WERI-Rb-1 (cell line): ENCODE measurements at regions not wholly inside any gene's neighbourhood (a gene's known extent, or its start where the extent isn't known, plus 50 kb on each side); places are given as distances from the start of the nearest gene placed in this dataset.

Experiments used
- DNase-seq: peaks from one replicate; pipeline ENCODE4 v3.0.0-alpha.2; 2020
- H3K27ac ChIP-seq: fragments of 250-450 bp; sonication (Bioruptor Pico); 2 replicates; pipeline ENCODE4 v1.5.1; 2020; ENCODE audit warnings: mild to moderate bottlenecking, moderate library complexity
- H3K27me3 ChIP-seq: fragments of 250-450 bp; sonication (Bioruptor Pico); 2 replicates; pipeline ENCODE4 v1.5.1; 2021; ENCODE audit warnings: mild to moderate bottlenecking, low read depth, moderate library complexity; ENCODE audit not compliant: insufficient read depth, severe bottlenecking
- H3K36me3 ChIP-seq: fragments of 250-450 bp; sonication (Bioruptor Pico); 2 replicates; pipeline ENCODE4 v1.5.1; 2020; ENCODE audit warnings: mild to moderate bottlenecking, moderate library complexity
- H3K4me3 ChIP-seq: 2 replicates; pipeline ENCODE4 v1.5.1; 2011; ENCODE audit warnings: low read depth, mild to moderate bottlenecking, control low read depth, low read length
- H3K9me3 ChIP-seq: fragments of 250-450 bp; sonication (Bioruptor Pico); 2 replicates; pipeline ENCODE4 v1.5.1; 2021; ENCODE audit warnings: mild to moderate bottlenecking, moderate library complexity; ENCODE audit not compliant: severe bottlenecking
- TF ChIP-seq, protein P1 (sequence below): IDR thresholded peaks from 2 replicates; pipeline ENCODE4 v1.5.1; 2011; ENCODE audit warnings: low read depth, mild to moderate bottlenecking, control low read depth, inconsistent platforms, low read length

DNA sequence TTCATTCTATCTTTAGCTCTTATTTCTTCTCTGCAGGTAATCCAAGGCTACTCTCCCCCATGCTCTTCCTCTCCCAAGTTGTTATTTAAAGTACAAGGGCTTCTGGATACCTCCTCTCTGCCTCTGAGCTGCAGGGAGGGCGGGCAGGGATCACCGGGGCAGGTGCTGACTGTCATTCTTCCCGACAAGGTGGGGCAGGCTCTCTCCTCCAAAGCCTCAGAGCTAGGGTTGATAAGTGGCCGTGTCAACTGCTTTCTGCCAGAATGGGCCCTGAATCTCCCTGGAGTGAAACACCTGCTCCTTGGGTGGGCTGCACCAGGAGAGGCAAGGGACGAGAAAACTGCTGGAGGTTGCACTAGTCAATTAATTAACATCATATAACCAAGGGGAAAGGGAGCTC lies 250.3 kb downstream of the SLC4A3 start:
- no peak for DNase-seq
- Histone ChIP-seq H3K9me3 (no peaks in the 10 kb centered on the region), H3K27ac (no peak overlapping the region), H3K4me3 (no peak overlapping the region), H3K27me3 (no peaks in the 10 kb centered on the region), H3K36me3 (no peaks in the 10 kb centered on the region)
- TF ChIP-seq, protein P1, sequence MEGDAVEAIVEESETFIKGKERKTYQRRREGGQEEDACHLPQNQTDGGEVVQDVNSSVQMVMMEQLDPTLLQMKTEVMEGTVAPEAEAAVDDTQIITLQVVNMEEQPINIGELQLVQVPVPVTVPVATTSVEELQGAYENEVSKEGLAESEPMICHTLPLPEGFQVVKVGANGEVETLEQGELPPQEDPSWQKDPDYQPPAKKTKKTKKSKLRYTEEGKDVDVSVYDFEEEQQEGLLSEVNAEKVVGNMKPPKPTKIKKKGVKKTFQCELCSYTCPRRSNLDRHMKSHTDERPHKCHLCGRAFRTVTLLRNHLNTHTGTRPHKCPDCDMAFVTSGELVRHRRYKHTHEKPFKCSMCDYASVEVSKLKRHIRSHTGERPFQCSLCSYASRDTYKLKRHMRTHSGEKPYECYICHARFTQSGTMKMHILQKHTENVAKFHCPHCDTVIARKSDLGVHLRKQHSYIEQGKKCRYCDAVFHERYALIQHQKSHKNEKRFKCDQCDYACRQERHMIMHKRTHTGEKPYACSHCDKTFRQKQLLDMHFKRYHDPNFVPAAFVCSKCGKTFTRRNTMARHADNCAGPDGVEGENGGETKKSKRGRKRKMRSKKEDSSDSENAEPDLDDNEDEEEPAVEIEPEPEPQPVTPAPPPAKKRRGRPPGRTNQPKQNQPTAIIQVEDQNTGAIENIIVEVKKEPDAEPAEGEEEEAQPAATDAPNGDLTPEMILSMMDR = no peak

DNA sequence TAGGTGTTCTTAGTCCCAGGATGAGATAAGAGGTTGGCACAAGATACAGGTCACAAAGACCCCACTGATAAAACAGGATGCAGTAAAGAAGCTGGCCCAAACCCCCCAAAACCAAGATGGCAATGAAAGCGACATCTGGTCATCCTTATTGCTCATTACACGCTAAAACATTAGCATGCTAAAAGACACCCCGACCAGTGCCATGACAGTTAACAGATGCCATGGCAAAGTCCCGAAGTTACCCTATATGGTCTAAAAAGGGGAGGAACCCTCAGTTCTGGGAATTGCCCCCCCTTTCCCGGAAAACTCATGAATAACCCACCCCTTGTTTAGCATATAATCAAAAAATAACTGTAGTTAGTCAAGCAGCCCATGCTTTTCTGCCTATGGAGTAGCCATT lies 251.1 kb downstream of the SLC4A3 start:
- Histone ChIP-seq H3K9me3 (no peaks in the 10 kb centered on the region), H3K27ac (no peak overlapping the region), H3K36me3 (no peaks in the 10 kb centered on the region), H3K4me3 (no peak overlapping the region), H3K27me3 (no peaks in the 10 kb centered on the region)
- no peak for DNase-seq
- TF ChIP-seq, protein P1 = no peak

DNA sequence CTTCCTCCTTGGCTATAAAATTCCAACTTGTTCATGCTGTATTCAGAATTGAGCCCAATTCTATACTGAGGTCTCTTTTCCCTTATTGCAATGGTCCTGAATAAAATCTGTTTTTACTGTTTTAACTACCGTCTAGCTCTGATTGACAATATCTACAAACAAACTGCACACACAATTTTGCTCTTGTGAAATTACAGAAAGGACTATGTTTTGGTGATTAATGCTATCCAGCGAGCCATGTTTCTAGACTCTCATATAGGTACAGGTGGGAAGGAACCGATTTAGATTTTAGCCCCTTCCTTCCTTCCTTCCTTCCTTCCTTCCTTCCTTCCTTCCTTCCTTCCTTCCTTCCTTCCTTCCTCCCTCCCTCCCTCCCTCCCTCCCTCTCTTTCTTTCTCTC lies 254.4 kb downstream of the SLC4A3 start:
- Histone ChIP-seq H3K27ac (no peak overlapping the region), H3K36me3 (no peaks in the 10 kb centered on the region), H3K27me3 (no peaks in the 10 kb centered on the region), H3K4me3 (no peak overlapping the region), H3K9me3 (no peaks in the 10 kb centered on the region)
- TF ChIP-seq, protein P1 = no peak
- no peak for DNase-seq

DNA sequence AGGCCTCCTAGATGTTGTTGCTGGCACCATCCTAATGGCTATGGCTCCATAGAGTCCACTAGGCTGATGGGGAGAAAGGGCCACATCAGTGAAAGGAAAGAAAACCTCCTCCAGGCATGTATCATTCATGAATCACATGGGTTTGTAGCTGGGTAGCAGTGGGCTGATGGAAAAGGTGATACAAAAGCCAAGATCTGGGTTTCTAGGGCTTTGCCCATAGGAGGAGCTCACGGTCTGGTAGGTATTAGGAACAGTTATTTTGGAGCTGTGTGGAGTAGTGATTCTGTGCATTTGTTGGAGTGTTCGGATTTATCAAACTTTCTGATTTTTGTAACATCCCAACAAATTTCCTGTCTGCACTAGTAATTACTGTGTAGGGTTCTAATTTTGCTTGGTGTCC lies 259.2 kb downstream of the SLC4A3 start:
- TF ChIP-seq, protein P1 = peak; percentile 43
- no peaks in the 10 kb centered on the region for H3K36me3 ChIP-seq
- no peaks in the 10 kb centered on the region for H3K9me3 ChIP-seq
- H3K4me3 ChIP-seq = no peak overlapping the region
- DNase-seq = no peak
- no peak overlapping the region for H3K27ac ChIP-seq
- H3K27me3 ChIP-seq = no peaks in the 10 kb centered on the region

DNA sequence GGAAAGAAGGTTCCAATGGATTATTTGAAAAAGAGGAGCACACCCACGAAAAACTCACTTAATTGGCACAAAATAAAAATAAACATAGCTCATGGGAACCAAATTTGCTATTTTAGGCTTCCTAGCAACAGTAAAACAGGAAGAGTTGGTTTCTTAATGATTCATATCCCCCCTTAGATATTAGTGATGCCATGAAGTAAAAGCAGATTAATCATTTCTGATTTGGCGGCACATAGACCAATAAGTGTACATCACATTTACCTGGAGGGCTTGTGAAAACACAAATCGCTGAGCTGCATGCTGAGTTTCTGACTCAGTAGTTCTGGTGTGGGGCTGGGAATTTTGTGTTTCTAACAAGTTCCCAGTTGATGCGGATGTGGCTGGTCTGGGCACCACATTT lies 260.4 kb downstream of the SLC4A3 start:
- no peak for DNase-seq
- Histone ChIP-seq H3K27me3 (no peaks in the 10 kb centered on the region), H3K4me3 (no peak overlapping the region), H3K27ac (no peak overlapping the region), H3K36me3 (no peaks in the 10 kb centered on the region), H3K9me3 (no peaks in the 10 kb centered on the region)
- TF ChIP-seq, protein P1 = no peak

DNA sequence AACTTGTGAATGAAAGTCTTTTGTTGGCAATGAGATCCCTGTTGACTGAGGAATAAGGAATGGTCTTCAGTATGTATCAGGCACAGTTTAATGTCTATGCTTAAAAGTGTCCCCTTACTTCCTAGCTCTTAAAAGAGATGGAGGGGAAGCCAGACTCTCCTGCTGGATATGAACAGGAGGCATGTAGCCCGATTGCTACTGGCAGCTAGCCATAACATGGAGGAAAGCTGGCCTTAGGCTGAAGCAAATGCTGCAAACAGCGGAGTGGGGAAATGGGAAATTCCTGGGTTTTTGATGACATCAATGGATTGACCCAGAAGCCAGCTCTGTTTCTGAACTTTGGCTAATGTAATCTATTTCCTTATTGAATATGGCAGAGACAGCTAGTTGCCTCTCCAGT lies 266.1 kb downstream of the SLC4A3 start:
- Histone ChIP-seq H3K27ac (no peak overlapping the region), H3K36me3 (no peaks in the 10 kb centered on the region), H3K9me3 (no peaks in the 10 kb centered on the region), H3K4me3 (no peak overlapping the region), H3K27me3 (no peaks in the 10 kb centered on the region)
- DNase-seq = no peak
- TF ChIP-seq, protein P1 = no peak
